ENCODE measurements at regions not wholly inside any gene's neighbourhood (a gene's known extent, or its start where the extent isn't known, plus 50 kb on each side); places are given as distances from the start of the nearest gene placed in this dataset.

GRCh38 chr2:217065012-217065290, 205.1 kb upstream of the TNP1 start:
- DNase-seq (ENCODE audit: low spot score) = no peak
- Histone ChIP-seq H3K27ac (no peak overlapping the region), H3K4me3 (peak overlapping the region; percentile 16)
- no peak for TF ChIP-seq CTCF (IDR thresholded peaks at IDR 0.05)

GRCh38 chr2:217064234-217065011, 204.6 kb upstream of the TNP1 start:
- TF ChIP-seq CTCF (IDR thresholded peaks at IDR 0.05) = no peak
- H3K27ac ChIP-seq = no peak overlapping the region
- peak overlapping the region; percentile 16 for H3K4me3 ChIP-seq
- DNase-seq (ENCODE audit: low spot score) = no peak

GRCh38 chr2:217063238-217063755, 203.4 kb upstream of the TNP1 start:
- no peak for DNase-seq (ENCODE audit: low spot score)
- H3K27ac ChIP-seq = no peak overlapping the region

GRCh38 chr2:217062768-217063167, 202.9 kb upstream of the TNP1 start:
- DNase-seq (ENCODE audit: low spot score) = no peak
- Histone ChIP-seq H3K4me3 (no peak overlapping the region), H3K27ac (no peak overlapping the region)
- no peak for TF ChIP-seq CTCF (IDR thresholded peaks at IDR 0.05)

More at GRCh38 chr2:217063238-217063755, 203.4 kb upstream of the TNP1 start:
- TF ChIP-seq CTCF (IDR thresholded peaks at IDR 0.05) = no peak
- no peak overlapping the region for H3K4me3 ChIP-seq

- Histone ChIP-seq H3K27ac (no peak overlapping the region), H3K4me3 (no peak overlapping the region)
- TF ChIP-seq CTCF (IDR thresholded peaks at IDR 0.05) = no peak
- no peak for DNase-seq (ENCODE audit: low spot score)
These were observed 202.1 kb upstream of the TNP1 start for GRCh38 chr2:217061916-217062505.

- Histone ChIP-seq H3K27ac (no peak overlapping the region), H3K4me3 (no peak overlapping the region)
- DNase-seq (ENCODE audit: low spot score) = no peak
- no peak for TF ChIP-seq CTCF (IDR thresholded peaks at IDR 0.05)
These were observed 201.2 kb upstream of the TNP1 start for GRCh38 chr2:217060951-217061547.

Measured in coronary artery (tissue), 2 donors.